B cell (primary cell): ENCODE measurements at regions not wholly inside any gene's neighbourhood (a gene's known extent, or its start where the extent isn't known, plus 50 kb on each side); places are given as distances from the start of the nearest gene placed in this dataset.
"Not testable (repeated sequence)": the region's sequence is repeated elsewhere in the genome, so short reads cannot be mapped to it uniquely, and the experiment has no call there.

Experiments used
- ATAC-seq: fragments of 200-7000 bp; cut with Tn5 transposase; one replicate; pipeline ENCODE4 v1.10.0; 2021; ENCODE audit warnings: low read depth, mild to moderate bottlenecking, moderate number of reproducible peaks, moderate library complexity
- CTCF ChIA-PET: fragments of 350-600 bp; sonication (Branson Sonifier 250); formaldehyde crosslinking; loops from one replicate; lab custom pipeline; 2021; ENCODE audit warnings: antibody characterized with exemption, inconsistent platforms; lab: Charles Lee
- POLR2A ChIA-PET: fragments of 350-600 bp; sonication (Branson Sonifier 250); formaldehyde crosslinking; loops from one replicate; lab custom pipeline; 2021; ENCODE audit warnings: antibody characterized with exemption; lab: Charles Lee
- DNase-seq: peaks from one replicate; pipeline ENCODE4 v3.0.0; 2013
- H2AFZ ChIP-seq: 2 replicates; pipeline ENCODE4 v1.6.1; 2012; ENCODE audit warnings: mild to moderate bottlenecking, low read depth, low read length; ENCODE audit not compliant: insufficient read depth, poor library complexity, severe bottlenecking
- H3K27ac ChIP-seq, 2 donors: 1 replicate in 1 of 2; 2 replicates in 1 of 2; pipeline ENCODE4 v1.5.1; 2012 to 2013; ENCODE audit warnings: low read length in 2 of 2, mild to moderate bottlenecking in 2 of 2, moderate library complexity in 1 of 2
- H3K27me3 ChIP-seq, 4 experiments: fragments of 200-600 bp in 1 of 4; sonication (generic) in 1 of 4; replicated peaks in 1 of 4; 1 replicate in 2 of 4; 2 replicates in 2 of 4; pipeline versions ENCODE4 v1.6.1 to v1.7.0; 2013 to 2016; ENCODE audit warnings: low read length in 3 of 4, mild to moderate bottlenecking in 2 of 4, mixed read lengths in 1 of 4, moderate library complexity in 1 of 4; ENCODE audit not compliant: insufficient read depth in 4 of 4, control insufficient read depth in 3 of 4; ENCODE audit errors: control extremely low read depth in 1 of 4
- H3K36me3 ChIP-seq, 2 experiments: replicated peaks in 1 of 2; 1 replicate in 1 of 2; 2 replicates in 1 of 2; pipeline versions ENCODE4 v1.6.1 to v1.7.1; 2013; ENCODE audit warnings: low read length in 1 of 2; ENCODE audit not compliant: insufficient read depth in 2 of 2, control insufficient read depth in 1 of 2; ENCODE audit errors: control extremely low read depth in 1 of 2, extremely low read depth in 1 of 2
- H3K4me1 ChIP-seq, 2 donors: fragments of 200-600 bp in 1 of 2; sonication (generic) in 1 of 2; 1 replicate in 1 of 2; 2 replicates in 1 of 2; pipeline versions ENCODE4 v1.5.1 to v1.6.1; 2013 to 2017; ENCODE audit warnings: low read length in 2 of 2; ENCODE audit not compliant: control insufficient read depth in 2 of 2, insufficient read depth in 2 of 2
- H3K4me2 ChIP-seq: replicated peaks from 2 replicates; pipeline ENCODE3; 2012; ENCODE audit warnings: mild to moderate bottlenecking, low read depth, low read length; ENCODE audit not compliant: poor library complexity, severe bottlenecking
- H3K4me3 ChIP-seq, 5 experiments: fragments of 200-600 bp in 1 of 5; sonication (generic) in 1 of 5; 1 replicate in 3 of 5; 2 replicates in 2 of 5; pipeline versions ENCODE4 v1.5.1 to v1.7.0; 2011 to 2016; ENCODE audit warnings: low read length in 4 of 5, mild to moderate bottlenecking in 4 of 5, low read depth in 2 of 5, control low read depth in 1 of 5, moderate library complexity in 1 of 5; ENCODE audit not compliant: insufficient read depth in 1 of 5; ENCODE audit errors: control extremely low read depth in 1 of 5, extremely low read depth in 1 of 5
- H3K79me2 ChIP-seq: fragments of 200-600 bp; sonication (generic); one replicate; pipeline ENCODE4 v1.6.0; 2016; ENCODE audit warnings: low read length; ENCODE audit not compliant: control insufficient read depth, insufficient read depth
- H3K9ac ChIP-seq: fragments of 200-600 bp; sonication (generic); 2 replicates; pipeline ENCODE4 v1.6.1; 2017; ENCODE audit warnings: mild to moderate bottlenecking, low read length, moderate library complexity
- H3K9me3 ChIP-seq, 3 donors: one replicate each; pipeline versions ENCODE4 v1.6.1 to v1.7.1; 2013; ENCODE audit warnings: low read length in 2 of 3; ENCODE audit not compliant: control insufficient read depth in 2 of 3, insufficient read depth in 1 of 3; ENCODE audit errors: control extremely low read depth in 1 of 3
- H4K20me1 ChIP-seq: 2 replicates; pipeline ENCODE4 v1.6.0; 2012; ENCODE audit warnings: mild to moderate bottlenecking, low read length; ENCODE audit not compliant: insufficient read depth, control insufficient read depth, poor library complexity, severe bottlenecking
- H3K27ac Mint-ChIP-seq: one replicate; pipeline ENCODE4 v1.8.0; 2021; ENCODE audit warnings: mixed read lengths
- H3K27me3 Mint-ChIP-seq: one replicate; pipeline ENCODE4 v1.8.0; 2021; ENCODE audit warnings: mixed read lengths
- H3K4me1 Mint-ChIP-seq: one replicate; pipeline ENCODE4 v1.8.0; 2021; ENCODE audit warnings: mixed read lengths
- H3K4me3 Mint-ChIP-seq: one replicate; pipeline ENCODE4 v1.8.0; 2021; ENCODE audit warnings: mixed read lengths
- H3K9me3 Mint-ChIP-seq: one replicate; pipeline ENCODE4 v1.8.0; 2022; ENCODE audit warnings: mixed read lengths; ENCODE audit not compliant: insufficient read depth
- EZH2 ChIP-seq: IDR thresholded peaks from 2 replicates; pipeline ENCODE4 v1.6.1; 2012; ENCODE audit warnings: borderline replicate concordance, low read depth, mild to moderate bottlenecking, moderate library complexity, low read length; ENCODE audit not compliant: insufficient read depth, poor library complexity, severe bottlenecking
- WGBS: methylation state at CpG from one replicate; pipeline ENCODE4 v1.1.5; 2013; ENCODE audit warnings: missing lambda C conversion rate; ENCODE audit not compliant: insufficient coverage; 5-methylcytosine and 5-hydroxymethylcytosine counted together
- intact Hi-C: fragments of 100-400 bp; cut with micrococcal nuclease; formaldehyde crosslinking; loops from one replicate; pipeline ENCODE4 v1.10.0; 2022
- TF ChIP-seq, protein P1 (sequence below): fragments of 200-600 bp; IDR thresholded peaks from one replicate; pipeline ENCODE4 v1.8.0; 2022; ENCODE audit warnings: antibody characterized with exemption, mild to moderate bottlenecking

DNA sequence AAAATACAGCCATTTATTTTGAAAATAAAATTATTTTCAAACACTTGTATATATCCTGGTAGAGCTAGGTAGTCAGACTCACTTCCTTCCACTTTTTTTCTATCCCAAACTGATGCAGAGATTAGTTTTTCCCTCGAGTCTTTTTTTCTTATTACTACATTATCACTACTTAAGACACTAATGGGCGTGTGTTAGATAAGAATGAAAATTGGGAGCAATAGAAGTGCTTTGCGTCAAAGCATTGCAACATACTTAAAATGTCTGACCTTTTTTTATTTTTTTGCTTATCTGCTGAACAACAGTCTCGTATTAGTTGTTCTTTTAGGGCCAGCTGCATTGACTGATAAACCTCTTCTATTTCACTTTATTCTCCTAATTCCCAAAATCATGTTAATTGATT, 1278.7 kb downstream of the CDH12 start:
- H3K27ac ChIP-seq = no peak overlapping the region
- Mint-ChIP-seq H3K4me1 (no peaks in the 10 kb centered on the region), H3K27me3 (no peaks in the 10 kb centered on the region), H3K9me3 (no peaks in the 10 kb centered on the region), H3K27ac (no peak overlapping the region), H3K4me3 (no peak overlapping the region)
- no peaks in the 10 kb centered on the region for H3K79me2 ChIP-seq
- H3K4me1 ChIP-seq = no peaks in the 10 kb centered on the region
- no peak overlapping the region for H3K4me2 ChIP-seq
- intact Hi-C loops = no loop called here
- no peak overlapping the region for H2AFZ ChIP-seq
- ATAC-seq (no peak), DNase-seq (no peak)
- no peak overlapping the region for H3K4me3 ChIP-seq
- no peak overlapping the region for H3K9ac ChIP-seq
- WGBS = no CpG with 5 or more reads among the region's 4 CpGs
- H3K9me3 ChIP-seq = no peaks in the 10 kb centered on the region
- CTCF ChIA-PET = no interaction called here
- H3K36me3 ChIP-seq = no peaks in the 10 kb centered on the region
- TF ChIP-seq EZH2 = no peak
- TF ChIP-seq, protein P1, sequence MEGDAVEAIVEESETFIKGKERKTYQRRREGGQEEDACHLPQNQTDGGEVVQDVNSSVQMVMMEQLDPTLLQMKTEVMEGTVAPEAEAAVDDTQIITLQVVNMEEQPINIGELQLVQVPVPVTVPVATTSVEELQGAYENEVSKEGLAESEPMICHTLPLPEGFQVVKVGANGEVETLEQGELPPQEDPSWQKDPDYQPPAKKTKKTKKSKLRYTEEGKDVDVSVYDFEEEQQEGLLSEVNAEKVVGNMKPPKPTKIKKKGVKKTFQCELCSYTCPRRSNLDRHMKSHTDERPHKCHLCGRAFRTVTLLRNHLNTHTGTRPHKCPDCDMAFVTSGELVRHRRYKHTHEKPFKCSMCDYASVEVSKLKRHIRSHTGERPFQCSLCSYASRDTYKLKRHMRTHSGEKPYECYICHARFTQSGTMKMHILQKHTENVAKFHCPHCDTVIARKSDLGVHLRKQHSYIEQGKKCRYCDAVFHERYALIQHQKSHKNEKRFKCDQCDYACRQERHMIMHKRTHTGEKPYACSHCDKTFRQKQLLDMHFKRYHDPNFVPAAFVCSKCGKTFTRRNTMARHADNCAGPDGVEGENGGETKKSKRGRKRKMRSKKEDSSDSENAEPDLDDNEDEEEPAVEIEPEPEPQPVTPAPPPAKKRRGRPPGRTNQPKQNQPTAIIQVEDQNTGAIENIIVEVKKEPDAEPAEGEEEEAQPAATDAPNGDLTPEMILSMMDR = no peak
- H3K27me3 ChIP-seq = no peaks in the 10 kb centered on the region
- H4K20me1 ChIP-seq = no peaks in the 10 kb centered on the region
- POLR2A ChIA-PET = no interaction called here

DNA sequence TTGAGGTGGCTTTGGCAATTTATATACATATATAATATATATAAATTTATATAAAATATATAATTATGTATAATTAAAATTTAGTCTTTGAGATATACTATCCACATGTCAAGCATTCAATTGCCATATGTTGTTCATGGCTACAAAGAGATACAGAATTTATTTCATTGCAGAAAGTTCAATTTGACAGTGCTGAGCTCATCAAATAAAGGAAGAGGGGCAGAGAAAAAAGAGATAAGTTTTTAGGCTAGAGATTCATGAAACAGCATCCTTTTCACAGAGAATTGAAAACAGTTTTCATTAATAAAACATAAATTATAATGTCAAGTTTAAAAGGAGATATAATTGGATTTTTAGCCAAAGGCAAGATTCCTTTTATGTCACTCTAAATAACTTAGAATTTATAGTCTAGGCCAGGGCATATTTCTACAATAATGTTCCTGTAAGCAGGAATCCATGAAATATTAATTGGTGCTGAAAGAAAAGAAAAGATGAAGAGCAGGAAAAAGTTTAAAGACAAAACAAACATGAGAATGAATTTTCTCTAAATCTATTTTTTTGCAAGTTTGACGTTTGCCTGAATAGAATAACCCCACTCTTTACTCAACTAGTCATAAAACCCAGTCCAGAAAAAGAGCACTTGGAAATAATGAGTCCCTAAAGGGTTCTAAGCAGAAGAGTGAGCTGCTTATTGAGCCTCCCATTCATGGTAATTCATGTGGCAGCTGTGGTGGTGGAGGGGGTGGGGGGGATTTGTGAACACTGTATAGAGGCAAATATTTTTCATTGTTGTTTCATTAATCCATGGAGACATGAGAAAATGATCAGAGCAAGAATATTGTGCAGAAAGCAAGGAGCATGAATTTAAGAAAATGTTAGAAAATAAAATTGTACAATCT, 1279.5 kb downstream of the CDH12 start:
- Histone ChIP-seq H3K27ac (no peak overlapping the region), H3K4me2 (no peak overlapping the region), H3K9me3 (no peaks in the 10 kb centered on the region), H3K4me3 (no peak overlapping the region), H3K27me3 (no peaks in the 10 kb centered on the region), H3K36me3 (no peaks in the 10 kb centered on the region), H3K79me2 (no peaks in the 10 kb centered on the region), H3K9ac (no peak overlapping the region), H3K4me1 (no peaks in the 10 kb centered on the region), H2AFZ (no peak overlapping the region), H4K20me1 (no peaks in the 10 kb centered on the region)
- H3K9me3 Mint-ChIP-seq = no peaks in the 10 kb centered on the region
- TF ChIP-seq, protein P1 = no peak
- no peak for TF ChIP-seq EZH2
- DNase-seq (no peak), ATAC-seq (no peak)
- H3K27me3 Mint-ChIP-seq = no peaks in the 10 kb centered on the region
- no CpG with 5 or more reads among the region's 1 CpG for WGBS
- no peaks in the 10 kb centered on the region for H3K4me1 Mint-ChIP-seq
- no peak overlapping the region for H3K4me3 Mint-ChIP-seq
- CTCF ChIA-PET = no interaction called here
- POLR2A ChIA-PET = no interaction called here
- H3K27ac Mint-ChIP-seq = no peak overlapping the region
- intact Hi-C loops = no loop called here

DNA sequence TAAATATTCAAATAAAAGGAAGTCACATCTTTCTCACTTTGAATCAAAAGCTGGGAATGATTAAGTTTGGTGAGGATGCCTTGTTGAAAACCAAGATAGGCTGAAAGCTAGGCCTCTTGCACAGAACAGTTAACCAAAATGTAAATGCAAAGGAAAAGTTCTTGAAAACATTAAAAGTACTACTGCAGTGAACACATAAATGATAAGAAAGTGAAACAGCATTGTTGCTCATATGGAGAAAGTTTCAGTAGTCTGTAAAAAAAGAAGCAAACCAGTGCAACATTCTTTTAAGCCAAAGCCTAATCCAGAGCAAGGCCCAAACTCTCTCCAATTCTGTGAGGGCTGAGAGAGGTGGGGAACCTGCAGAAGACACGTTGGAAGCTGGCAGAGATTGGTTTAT, 1281.9 kb downstream of the CDH12 start:
- intact Hi-C loops, H3K4me1 ChIP-seq, ATAC-seq, H3K4me2 ChIP-seq, H3K9ac ChIP-seq, H3K27me3 Mint-ChIP-seq, H4K20me1 ChIP-seq, CTCF ChIA-PET, H3K9me3 ChIP-seq, H2AFZ ChIP-seq, DNase-seq, H3K27me3 ChIP-seq, H3K27ac Mint-ChIP-seq, H3K9me3 Mint-ChIP-seq, H3K4me1 Mint-ChIP-seq, H3K27ac ChIP-seq, H3K4me3 Mint-ChIP-seq, POLR2A ChIA-PET, H3K4me3 ChIP-seq, H3K36me3 ChIP-seq, H3K79me2 ChIP-seq: not testable (repeated sequence)
- WGBS = 80% methylated on average over 1 of the region's 1 CpG
